Neuronal stem cell (in vitro differentiated cells): ENCODE measurements at regions not wholly inside any gene's neighbourhood (a gene's known extent, or its start where the extent isn't known, plus 50 kb on each side); places are given as distances from the start of the nearest gene placed in this dataset.

Experiments
- DNase-seq: peaks from one replicate; pipeline ENCODE4 v3.0.0-alpha.2; 2013; ENCODE audit warnings: low spot score
- H2AFZ ChIP-seq: one replicate; pipeline ENCODE4 v1.6.1; 2013; ENCODE audit warnings: mild to moderate bottlenecking, low read length, inconsistent platforms
- H2AK5ac ChIP-seq: 2 replicates; pipeline ENCODE4 v1.6.1; 2013; ENCODE audit warnings: low read depth, mild to moderate bottlenecking, inconsistent platforms, low read length, moderate library complexity, mixed read lengths
- H2BK120ac ChIP-seq: 2 replicates; pipeline ENCODE4 v1.6.1; 2013; ENCODE audit warnings: low read depth, mild to moderate bottlenecking, inconsistent platforms, low read length, moderate library complexity, mixed read lengths
- H2BK12ac ChIP-seq: one replicate; pipeline ENCODE4 v1.6.1; 2013; ENCODE audit warnings: low read length, inconsistent platforms
- H2BK15ac ChIP-seq: 2 replicates; pipeline ENCODE4 v1.6.1; 2013; ENCODE audit warnings: mild to moderate bottlenecking, low read length, inconsistent platforms, mixed read lengths
- H2BK5ac ChIP-seq: one replicate; pipeline ENCODE4 v1.6.1; 2013; ENCODE audit warnings: inconsistent platforms, mild to moderate bottlenecking, low read length, moderate library complexity
- H3K14ac ChIP-seq: one replicate; pipeline ENCODE4 v1.6.1; 2013; ENCODE audit warnings: low read length, inconsistent platforms
- H3K18ac ChIP-seq: 2 replicates; pipeline ENCODE4 v1.6.1; 2013; ENCODE audit warnings: low read length, inconsistent platforms
- H3K23ac ChIP-seq: 2 replicates; pipeline ENCODE4 v1.6.1; 2013; ENCODE audit warnings: low read depth, mild to moderate bottlenecking, mixed read lengths, low read length, inconsistent platforms; ENCODE audit not compliant: poor library complexity
- H3K27ac ChIP-seq: replicated peaks from 3 replicates; pipeline ENCODE4 v1.5.1; 2013; ENCODE audit warnings: low read length, inconsistent platforms
- H3K27me3 ChIP-seq, 3 experiments: 2 replicates each; pipeline ENCODE4 v1.6.1; 2013; ENCODE audit warnings: low read length in 3 of 3, mild to moderate bottlenecking in 2 of 3, inconsistent platforms in 1 of 3, low read depth in 1 of 3, mixed read lengths in 1 of 3, moderate library complexity in 1 of 3; ENCODE audit not compliant: control insufficient read depth in 3 of 3, insufficient read depth in 3 of 3
- H3K36me3 ChIP-seq, 2 donors: replicated peaks in 1 of 2; 2 replicates each; pipeline ENCODE4 v1.6.1; 2013; ENCODE audit warnings: low read length in 2 of 2; ENCODE audit not compliant: control insufficient read depth in 2 of 2, insufficient read depth in 2 of 2
- H3K4ac ChIP-seq: 2 replicates; pipeline ENCODE4 v1.6.1; 2013; ENCODE audit warnings: inconsistent platforms, mild to moderate bottlenecking, low read length, moderate library complexity
- H3K4me1 ChIP-seq, 2 donors: 1 replicate in 1 of 2; 2 replicates in 1 of 2; pipeline ENCODE4 v1.6.1; 2013; ENCODE audit warnings: low read length in 2 of 2, low read depth in 1 of 2; ENCODE audit not compliant: control insufficient read depth in 2 of 2, insufficient read depth in 1 of 2
- H3K4me2 ChIP-seq: one replicate; pipeline ENCODE4 v1.6.1; 2013; ENCODE audit warnings: mild to moderate bottlenecking, low read length, inconsistent platforms; ENCODE audit not compliant: insufficient read depth, poor library complexity, severe bottlenecking
- H3K4me3 ChIP-seq, 2 donors: 2 replicates each; pipeline ENCODE4 v1.5.1; 2013; ENCODE audit warnings: low read length in 2 of 2, mild to moderate bottlenecking in 2 of 2, inconsistent platforms in 1 of 2, moderate library complexity in 1 of 2
- H3K79me1 ChIP-seq: one replicate; pipeline ENCODE4 v1.6.1; 2013; ENCODE audit warnings: low read depth, mild to moderate bottlenecking, inconsistent platforms, low read length, moderate library complexity
- H3K9ac ChIP-seq: one replicate; pipeline ENCODE4 v1.6.1; 2013; ENCODE audit warnings: mild to moderate bottlenecking, low read depth, low read length, inconsistent platforms; ENCODE audit not compliant: poor library complexity
- H3K9me3 ChIP-seq, 2 donors: replicated peaks in 1 of 2; 2 replicates each; pipeline versions ENCODE3 to v1.6.1; 2013; ENCODE audit warnings: low read length in 2 of 2, mild to moderate bottlenecking in 2 of 2, inconsistent platforms in 1 of 2, low read depth in 1 of 2, mixed read lengths in 1 of 2, moderate library complexity in 1 of 2; ENCODE audit not compliant: control insufficient read depth in 2 of 2, insufficient read depth in 1 of 2
- H4K8ac ChIP-seq: one replicate; pipeline ENCODE4 v1.6.1; 2013; ENCODE audit warnings: low read depth, mild to moderate bottlenecking, inconsistent platforms, low read length, moderate library complexity
- H4K91ac ChIP-seq: one replicate; pipeline ENCODE4 v1.6.1; 2013; ENCODE audit warnings: low read length, low read depth, mild to moderate bottlenecking, inconsistent platforms; ENCODE audit not compliant: poor library complexity
- WGBS, 2 donors: extraction: QIAGEN DNeasy Blood & Tissue Kit; methylation state at CpG; one replicate each; pipeline ENCODE4 v1.1.7; 2013; ENCODE audit warnings: missing lambda C conversion rate in 2 of 2, mixed read lengths in 1 of 2; ENCODE audit not compliant: insufficient read length in 2 of 2, insufficient replicate concordance in 1 of 2; ENCODE audit errors: extremely low coverage in 2 of 2; 5-methylcytosine and 5-hydroxymethylcytosine counted together

DNA sequence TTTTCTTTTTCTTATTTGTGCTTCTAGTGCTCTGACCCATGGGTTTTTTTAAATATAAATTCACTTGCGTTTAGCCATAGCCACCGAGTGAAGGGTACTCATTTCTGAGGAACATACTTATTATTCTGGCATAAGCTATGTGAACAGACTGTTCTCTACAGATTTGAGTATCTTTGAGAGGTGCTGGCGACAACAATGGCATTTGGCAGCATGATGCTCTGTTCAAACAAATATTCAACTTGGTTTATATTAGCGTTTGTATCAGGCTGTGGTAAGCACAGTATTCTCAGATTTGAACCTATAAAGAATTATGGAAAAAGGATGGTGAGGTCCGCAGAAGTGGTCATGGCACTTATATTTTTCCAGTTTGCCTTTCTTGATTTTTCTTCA lies 108.7 kb upstream of the LIMCH1 start:
- Histone ChIP-seq H3K79me1 (no peaks in the 10 kb centered on the region), H3K36me3 (no peaks in the 10 kb centered on the region), H3K18ac (no peak overlapping the region), H3K4me3 (no peak overlapping the region), H2BK12ac (no peak overlapping the region), H2AFZ (no peak overlapping the region), H2AK5ac (no peak overlapping the region), H3K4ac (no peak overlapping the region), H3K14ac (no peak overlapping the region), H3K23ac (no peak overlapping the region), H3K9ac (no peak overlapping the region), H4K91ac (no peak overlapping the region), H3K27ac (no peak overlapping the region), H4K8ac (no peak overlapping the region), H3K9me3 (peaks cover 0 to 6% of the 10 kb centered on the region in 2 donors), H2BK120ac (no peak overlapping the region), H2BK5ac (no peak overlapping the region), H3K4me2 (no peak overlapping the region), H3K27me3 (no peaks in the 10 kb centered on the region), H2BK15ac (no peak overlapping the region), H3K4me1 (peaks cover 17 to 41% of the 10 kb centered on the region in 2 donors)
- no CpG with 5 or more reads among the region's 5 CpGs for WGBS, 2 donors
- no peak for DNase-seq

DNA sequence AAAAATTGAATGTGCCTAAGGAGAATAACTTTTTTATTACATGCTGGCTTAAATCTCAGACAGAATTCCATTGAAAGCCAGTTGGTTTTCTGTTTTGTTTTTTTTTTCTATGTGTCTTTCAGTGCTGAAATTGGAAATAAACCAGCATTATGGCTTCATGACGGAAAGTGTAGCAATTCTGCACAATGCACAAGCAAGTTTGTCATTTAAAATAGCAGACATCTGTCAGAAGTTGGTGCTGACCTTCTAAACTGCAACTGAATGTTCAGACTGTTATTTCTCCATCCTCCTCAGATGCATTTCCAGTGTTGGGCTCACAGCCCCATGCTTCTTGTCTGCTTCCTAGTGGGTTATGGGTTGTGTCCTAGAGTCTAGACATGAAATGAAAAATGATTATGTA lies 107.2 kb upstream of the LIMCH1 start:
- Histone ChIP-seq H3K4ac (no peak overlapping the region), H2BK15ac (no peak overlapping the region), H3K4me3 (no peak overlapping the region), H3K27me3 (no peaks in the 10 kb centered on the region), H3K4me1 (peaks cover 17 to 41% of the 10 kb centered on the region in 2 donors), H2AFZ (no peak overlapping the region), H4K8ac (no peak overlapping the region), H2BK120ac (no peak overlapping the region), H2BK5ac (no peak overlapping the region), H2AK5ac (no peak overlapping the region), H3K4me2 (no peak overlapping the region), H2BK12ac (no peak overlapping the region), H4K91ac (no peak overlapping the region), H3K79me1 (no peaks in the 10 kb centered on the region), H3K27ac (no peak overlapping the region), H3K14ac (no peak overlapping the region), H3K18ac (no peak overlapping the region), H3K9me3 (peaks cover 2 to 11% of the 10 kb centered on the region in 2 donors), H3K23ac (no peak overlapping the region), H3K9ac (no peak overlapping the region), H3K36me3 (no peaks in the 10 kb centered on the region)
- DNase-seq: no peak
- no CpG with 5 or more reads among the region's 1 CpG for WGBS, 2 donors

DNA sequence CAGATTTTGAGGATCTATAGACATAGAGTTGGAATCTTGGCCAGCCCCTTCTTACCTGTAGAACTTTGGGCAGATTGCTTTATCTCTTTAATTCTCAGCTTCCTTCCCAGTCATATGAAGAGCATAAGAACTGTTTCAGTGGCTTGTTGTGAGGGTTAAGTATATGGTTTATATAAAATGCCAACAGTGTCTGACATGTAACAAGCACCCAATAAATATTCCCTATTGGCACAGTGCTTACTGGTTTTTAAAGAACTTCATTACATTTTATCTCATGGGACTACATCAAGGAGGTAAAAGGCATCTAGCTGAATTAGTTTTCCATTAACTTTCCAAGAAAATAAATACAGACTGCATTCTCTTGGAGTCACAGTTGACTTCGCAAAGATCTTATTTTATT lies 106.7 kb upstream of the LIMCH1 start:
- Histone ChIP-seq H3K4me3 (no peak overlapping the region), H3K27ac (no peak overlapping the region), H3K9me3 (peaks cover 2 to 11% of the 10 kb centered on the region in 2 donors), H3K23ac (no peak overlapping the region), H2BK5ac (no peak overlapping the region), H2BK12ac (no peak overlapping the region), H3K79me1 (no peaks in the 10 kb centered on the region), H3K4ac (no peak overlapping the region), H3K4me2 (no peak overlapping the region), H3K4me1 (peaks cover 19 to 43% of the 10 kb centered on the region in 2 donors), H3K14ac (no peak overlapping the region), H2AFZ (no peak overlapping the region), H2BK120ac (no peak overlapping the region), H4K8ac (no peak overlapping the region), H3K18ac (no peak overlapping the region), H3K36me3 (no peaks in the 10 kb centered on the region), H3K27me3 (no peaks in the 10 kb centered on the region), H2BK15ac (no peak overlapping the region), H2AK5ac (no peak overlapping the region), H3K9ac (no peak overlapping the region), H4K91ac (no peak overlapping the region)
- WGBS, 2 donors: no CpG with 5 or more reads among the region's 1 CpG
- no peak for DNase-seq

DNA sequence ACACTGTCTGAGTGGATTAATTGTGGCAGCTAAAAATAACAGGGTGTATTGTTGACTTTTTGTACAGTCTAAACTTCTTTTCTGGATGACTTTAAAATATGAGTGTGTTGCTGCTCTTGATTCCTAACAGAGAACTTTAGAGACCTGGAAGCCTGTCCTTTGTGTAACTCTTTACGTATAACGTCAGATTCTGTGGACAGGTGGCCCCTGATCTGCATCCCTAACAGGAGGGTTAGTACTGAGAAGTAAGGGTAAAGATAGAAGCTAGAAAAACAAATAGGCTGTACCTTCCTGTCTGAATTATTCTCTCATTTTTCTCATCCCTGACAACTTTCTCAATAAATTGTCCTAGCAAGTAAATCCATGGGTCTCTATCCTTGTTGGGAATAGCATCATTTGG lies 105.7 kb upstream of the LIMCH1 start:
- Histone ChIP-seq H3K27ac (peak overlapping the region; percentile 75), H4K91ac (no peak overlapping the region), H3K9me3 (peaks cover 2 to 11% of the 10 kb centered on the region in 2 donors), H3K9ac (no peak overlapping the region), H3K27me3 (no peaks in the 10 kb centered on the region), H2BK12ac (no peak overlapping the region), H3K18ac (no peak overlapping the region), H2BK15ac (no peak overlapping the region), H3K36me3 (no peaks in the 10 kb centered on the region), H2BK120ac (no peak overlapping the region), H3K23ac (no peak overlapping the region), H2BK5ac (no peak overlapping the region), H3K4ac (no peak overlapping the region), H3K4me1 (peaks cover 25 to 50% of the 10 kb centered on the region in 2 donors), H4K8ac (no peak overlapping the region), H3K14ac (no peak overlapping the region), H3K4me2 (no peak overlapping the region), H2AK5ac (no peak overlapping the region), H3K4me3 (no peak overlapping the region), H2AFZ (peak overlapping the region; percentile 22), H3K79me1 (no peaks in the 10 kb centered on the region)
- no peak for DNase-seq
- WGBS, 2 donors: no CpG with 5 or more reads among the region's 2 CpGs
